Fibroblast of skin of left biceps (primary cell): ENCODE measurements at regions not wholly inside any gene's neighbourhood (a gene's known extent, or its start where the extent isn't known, plus 50 kb on each side); places are given as distances from the start of the nearest gene placed in this dataset.
"Not testable (repeated sequence)": the region's sequence is repeated elsewhere in the genome, so short reads cannot be mapped to it uniquely, and the experiment has no call there.

ENCODE experiments used
- DNase-seq, 2 experiments: peaks; one replicate each; pipeline ENCODE4 v3.0.0-alpha.2; 2013; ENCODE audit warnings: low read depth in 2 of 2

GRCh38 chr7:35152059-35152458, 101.8 kb downstream of the TBX20 start:
- DNase-seq = not testable (repeated sequence)

- not testable (repeated sequence) for DNase-seq
Measured at GRCh38 chr7:35148030-35148429, 105.9 kb downstream of the TBX20 start.

GRCh38 chr7:35142125-35142524, 104.8 kb upstream of the DPY19L1 start:
- not testable (repeated sequence) for DNase-seq

- peak in 1 of 2 experiments; percentile 15 for DNase-seq
Measured at GRCh38 chr7:35139281-35139680, 102.0 kb upstream of the DPY19L1 start.

GRCh38 chr7:35133465-35133864, 96.2 kb upstream of the DPY19L1 start:
- not testable (repeated sequence) for DNase-seq

- not testable (repeated sequence) for DNase-seq
Measured at GRCh38 chr7:35133011-35133410, 95.7 kb upstream of the DPY19L1 start.

GRCh38 chr7:35128662-35129061, 91.4 kb upstream of the DPY19L1 start:
- DNase-seq = not testable (repeated sequence)

- DNase-seq = peak; percentile 1
Measured at GRCh38 chr7:35118526-35118925, 81.2 kb upstream of the DPY19L1 start.

GRCh38 chr7:35106667-35107066, 69.4 kb upstream of the DPY19L1 start:
- DNase-seq = not testable (repeated sequence)

- not testable (repeated sequence) for DNase-seq
Measured at GRCh38 chr7:35105511-35105910, 68.2 kb upstream of the DPY19L1 start.

GRCh38 chr7:35102845-35103244, 65.6 kb upstream of the DPY19L1 start:
- DNase-seq = not testable (repeated sequence)

- not testable (repeated sequence) for DNase-seq
Measured at GRCh38 chr7:35092961-35093360, 55.7 kb upstream of the DPY19L1 start.
